B cell (primary cell): ENCODE measurements at regions not wholly inside any gene's neighbourhood (a gene's known extent, or its start where the extent isn't known, plus 50 kb on each side); places are given as distances from the start of the nearest gene placed in this dataset.
A peak's percentile ranks its signal among the peaks of the same experiment; 100 is the strongest.

Experiments used
- ATAC-seq: fragments of 200-7000 bp; cut with Tn5 transposase; one replicate; pipeline ENCODE4 v1.10.0; 2021; ENCODE audit warnings: low read depth, mild to moderate bottlenecking, moderate number of reproducible peaks, moderate library complexity
- CTCF ChIA-PET: fragments of 350-600 bp; sonication (Branson Sonifier 250); formaldehyde crosslinking; loops from one replicate; lab custom pipeline; 2021; ENCODE audit warnings: antibody characterized with exemption, inconsistent platforms; lab: Charles Lee
- POLR2A ChIA-PET: fragments of 350-600 bp; sonication (Branson Sonifier 250); formaldehyde crosslinking; loops from one replicate; lab custom pipeline; 2021; ENCODE audit warnings: antibody characterized with exemption; lab: Charles Lee
- DNase-seq: peaks from one replicate; pipeline ENCODE4 v3.0.0; 2013
- H2AFZ ChIP-seq: 2 replicates; pipeline ENCODE4 v1.6.1; 2012; ENCODE audit warnings: mild to moderate bottlenecking, low read depth, low read length; ENCODE audit not compliant: insufficient read depth, poor library complexity, severe bottlenecking
- H3K27ac ChIP-seq, 2 donors: 1 replicate in 1 of 2; 2 replicates in 1 of 2; pipeline ENCODE4 v1.5.1; 2012 to 2013; ENCODE audit warnings: low read length in 2 of 2, mild to moderate bottlenecking in 2 of 2, moderate library complexity in 1 of 2
- H3K27me3 ChIP-seq, 4 experiments: fragments of 200-600 bp in 1 of 4; sonication (generic) in 1 of 4; replicated peaks in 1 of 4; 1 replicate in 2 of 4; 2 replicates in 2 of 4; pipeline versions ENCODE4 v1.6.1 to v1.7.0; 2013 to 2016; ENCODE audit warnings: low read length in 3 of 4, mild to moderate bottlenecking in 2 of 4, mixed read lengths in 1 of 4, moderate library complexity in 1 of 4; ENCODE audit not compliant: insufficient read depth in 4 of 4, control insufficient read depth in 3 of 4; ENCODE audit errors: control extremely low read depth in 1 of 4
- H3K36me3 ChIP-seq, 2 experiments: replicated peaks in 1 of 2; 1 replicate in 1 of 2; 2 replicates in 1 of 2; pipeline versions ENCODE4 v1.6.1 to v1.7.1; 2013; ENCODE audit warnings: low read length in 1 of 2; ENCODE audit not compliant: insufficient read depth in 2 of 2, control insufficient read depth in 1 of 2; ENCODE audit errors: control extremely low read depth in 1 of 2, extremely low read depth in 1 of 2
- H3K4me1 ChIP-seq, 2 donors: fragments of 200-600 bp in 1 of 2; sonication (generic) in 1 of 2; 1 replicate in 1 of 2; 2 replicates in 1 of 2; pipeline versions ENCODE4 v1.5.1 to v1.6.1; 2013 to 2017; ENCODE audit warnings: low read length in 2 of 2; ENCODE audit not compliant: control insufficient read depth in 2 of 2, insufficient read depth in 2 of 2
- H3K4me2 ChIP-seq: replicated peaks from 2 replicates; pipeline ENCODE3; 2012; ENCODE audit warnings: mild to moderate bottlenecking, low read depth, low read length; ENCODE audit not compliant: poor library complexity, severe bottlenecking
- H3K4me3 ChIP-seq, 5 experiments: fragments of 200-600 bp in 1 of 5; sonication (generic) in 1 of 5; 1 replicate in 3 of 5; 2 replicates in 2 of 5; pipeline versions ENCODE4 v1.5.1 to v1.7.0; 2011 to 2016; ENCODE audit warnings: low read length in 4 of 5, mild to moderate bottlenecking in 4 of 5, low read depth in 2 of 5, control low read depth in 1 of 5, moderate library complexity in 1 of 5; ENCODE audit not compliant: insufficient read depth in 1 of 5; ENCODE audit errors: control extremely low read depth in 1 of 5, extremely low read depth in 1 of 5
- H3K79me2 ChIP-seq: fragments of 200-600 bp; sonication (generic); one replicate; pipeline ENCODE4 v1.6.0; 2016; ENCODE audit warnings: low read length; ENCODE audit not compliant: control insufficient read depth, insufficient read depth
- H3K9ac ChIP-seq: fragments of 200-600 bp; sonication (generic); 2 replicates; pipeline ENCODE4 v1.6.1; 2017; ENCODE audit warnings: mild to moderate bottlenecking, low read length, moderate library complexity
- H3K9me3 ChIP-seq, 3 donors: one replicate each; pipeline versions ENCODE4 v1.6.1 to v1.7.1; 2013; ENCODE audit warnings: low read length in 2 of 3; ENCODE audit not compliant: control insufficient read depth in 2 of 3, insufficient read depth in 1 of 3; ENCODE audit errors: control extremely low read depth in 1 of 3
- H4K20me1 ChIP-seq: 2 replicates; pipeline ENCODE4 v1.6.0; 2012; ENCODE audit warnings: mild to moderate bottlenecking, low read length; ENCODE audit not compliant: insufficient read depth, control insufficient read depth, poor library complexity, severe bottlenecking
- H3K27ac Mint-ChIP-seq: one replicate; pipeline ENCODE4 v1.8.0; 2021; ENCODE audit warnings: mixed read lengths
- H3K27me3 Mint-ChIP-seq: one replicate; pipeline ENCODE4 v1.8.0; 2021; ENCODE audit warnings: mixed read lengths
- H3K4me1 Mint-ChIP-seq: one replicate; pipeline ENCODE4 v1.8.0; 2021; ENCODE audit warnings: mixed read lengths
- H3K4me3 Mint-ChIP-seq: one replicate; pipeline ENCODE4 v1.8.0; 2021; ENCODE audit warnings: mixed read lengths
- H3K9me3 Mint-ChIP-seq: one replicate; pipeline ENCODE4 v1.8.0; 2022; ENCODE audit warnings: mixed read lengths; ENCODE audit not compliant: insufficient read depth
- CTCF ChIP-seq: fragments of 200-600 bp; IDR thresholded peaks from one replicate; pipeline ENCODE4 v1.8.0; 2022; ENCODE audit warnings: antibody characterized with exemption, mild to moderate bottlenecking
- EZH2 ChIP-seq: IDR thresholded peaks from 2 replicates; pipeline ENCODE4 v1.6.1; 2012; ENCODE audit warnings: borderline replicate concordance, low read depth, mild to moderate bottlenecking, moderate library complexity, low read length; ENCODE audit not compliant: insufficient read depth, poor library complexity, severe bottlenecking
- WGBS: methylation state at CpG from one replicate; pipeline ENCODE4 v1.1.5; 2013; ENCODE audit warnings: missing lambda C conversion rate; ENCODE audit not compliant: insufficient coverage; 5-methylcytosine and 5-hydroxymethylcytosine counted together
- intact Hi-C: fragments of 100-400 bp; cut with micrococcal nuclease; formaldehyde crosslinking; loops from one replicate; pipeline ENCODE4 v1.10.0; 2022

DNA sequence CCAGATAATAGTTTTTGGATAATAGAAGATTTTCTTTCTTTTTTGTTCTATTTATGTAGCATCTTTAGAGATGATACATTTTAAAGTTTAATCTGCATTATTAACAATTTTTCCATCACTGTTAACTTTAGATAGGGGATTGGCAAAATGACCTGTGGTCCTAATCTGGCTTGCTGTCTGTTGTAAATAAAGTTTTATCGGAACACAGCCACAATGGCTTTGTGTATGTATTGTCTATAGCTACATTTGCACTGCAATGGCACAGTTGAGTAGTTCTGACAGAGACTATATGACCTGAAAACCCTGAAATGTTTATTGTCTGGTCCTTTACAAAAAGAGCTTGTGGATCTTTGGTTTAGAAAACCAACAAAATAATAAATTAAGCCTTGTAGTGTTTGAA is 97.0 kb upstream of the CERS6 start:
- Histone ChIP-seq H3K4me3 (no peak overlapping the region), H4K20me1 (no peaks in the 10 kb centered on the region), H3K36me3 (no peaks in the 10 kb centered on the region), H3K79me2 (no peaks in the 10 kb centered on the region), H3K4me1 (peaks cover 0 to 6% of the 10 kb centered on the region in 2 donors), H3K4me2 (no peak overlapping the region), H3K9ac (no peak overlapping the region), H3K27me3 (no peaks in the 10 kb centered on the region), H2AFZ (no peak overlapping the region), H3K27ac (no peak overlapping the region), H3K9me3 (no peaks in the 10 kb centered on the region)
- H3K9me3 Mint-ChIP-seq, result no peaks in the 10 kb centered on the region
- H3K4me3 Mint-ChIP-seq, result no peak overlapping the region
- CTCF ChIA-PET, result no interaction called here
- POLR2A ChIA-PET, result no interaction called here
- 88% methylated on average over 1 of the region's 1 CpG for WGBS
- intact Hi-C loops, result no loop called here
- ATAC-seq, result no peak
- DNase-seq, result no peak
- TF ChIP-seq EZH2 (no peak), CTCF (no peak)
- H3K27ac Mint-ChIP-seq, result no peak overlapping the region
- peaks cover 9% of the 10 kb centered on the region for H3K4me1 Mint-ChIP-seq
- no peaks in the 10 kb centered on the region for H3K27me3 Mint-ChIP-seq

DNA sequence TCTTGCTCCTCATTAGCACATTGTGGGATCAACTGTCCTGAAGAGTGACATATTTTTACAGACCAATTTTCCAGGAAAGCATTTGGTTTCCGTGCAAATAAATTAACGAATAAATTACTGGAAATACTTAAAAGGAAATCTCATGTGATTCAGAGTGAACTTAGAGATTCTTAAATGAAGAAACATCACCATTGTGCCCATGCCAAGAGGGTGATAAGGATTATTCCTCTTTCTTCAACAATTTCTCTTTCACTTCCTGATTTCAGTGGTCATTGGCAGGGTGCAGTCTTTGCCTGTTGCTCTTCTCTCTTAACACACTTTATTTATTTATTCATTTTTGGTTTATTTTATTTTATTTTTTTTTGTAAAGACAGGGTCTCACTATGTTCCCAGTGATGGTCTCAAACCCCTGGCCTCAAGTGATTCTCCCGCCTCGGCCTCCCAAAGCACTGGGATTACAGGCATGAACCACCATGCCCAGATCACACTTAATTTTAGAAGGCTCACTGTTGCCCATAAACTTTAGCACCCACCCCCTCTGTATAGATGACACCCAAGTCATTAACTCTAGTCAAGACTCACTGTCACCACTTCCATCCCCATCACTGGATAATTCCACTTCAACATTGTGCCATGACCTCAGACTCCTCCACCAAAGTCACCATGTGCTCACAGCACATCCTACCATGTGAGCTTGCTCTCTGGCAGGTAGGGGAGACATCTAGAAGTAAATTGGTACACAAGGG is 92.6 kb upstream of the CERS6 start:
- Histone ChIP-seq H3K9ac (no peak overlapping the region), H4K20me1 (no peaks in the 10 kb centered on the region), H3K79me2 (no peaks in the 10 kb centered on the region), H2AFZ (no peak overlapping the region), H3K4me1 (peaks cover 0 to 6% of the 10 kb centered on the region in 2 donors), H3K4me3 (no peak overlapping the region), H3K27ac (no peak overlapping the region), H3K9me3 (no peaks in the 10 kb centered on the region), H3K4me2 (no peak overlapping the region), H3K36me3 (no peaks in the 10 kb centered on the region), H3K27me3 (no peaks in the 10 kb centered on the region)
- no peak for TF ChIP-seq CTCF
- TF ChIP-seq EZH2, result no peak
- CTCF ChIA-PET, result no interaction called here
- Mint-ChIP-seq H3K4me1 (peaks cover 10% of the 10 kb centered on the region), H3K9me3 (no peaks in the 10 kb centered on the region), H3K4me3 (no peak overlapping the region), H3K27ac (no peak overlapping the region), H3K27me3 (no peaks in the 10 kb centered on the region)
- intact Hi-C loops, result no loop called here
- POLR2A ChIA-PET, result no interaction called here
- DNase-seq (peak; percentile 12), ATAC-seq (no peak)
- WGBS, result 85% methylated on average over 4 of the region's 4 CpGs
